K562 (cell line): ENCODE measurements at regions not wholly inside any gene's neighbourhood (a gene's known extent, or its start where the extent isn't known, plus 50 kb on each side); places are given as distances from the start of the nearest gene placed in this dataset.

ENCODE experiments used
- ATAC-seq: fragments of 200-7000 bp; cut with Tn5 transposase; 3 replicates; pipeline ENCODE4 v1.9.1; 2020; ENCODE audit warnings: moderate library complexity
- BruUV-seq: library from RNA; stranded (reverse); fragments of 400-500 nt; replicated peaks from 2 replicates; lab custom pipeline; 2021; lab: Mats Ljungman, UMichigan
- CTCF ChIA-PET: fragments of 300-600 bp; formaldehyde crosslinking; extraction: SDS; loops from one replicate; lab custom pipeline; 2021; ENCODE audit warnings: low intra/inter-chr PET ratio; lab: Yijun Ruan, JAX
- POLR2A ChIA-PET: fragments of 300-600, 350-650 bp; sonication (Branson Sonifier 250); formaldehyde crosslinking; extraction: SDS; loops from one replicate; lab custom pipeline; 2021; ENCODE audit warnings: antibody characterized with exemption, inconsistent platforms; lab: Yijun Ruan, JAX
- DNase-seq, 4 experiments: peaks; one replicate each; pipeline versions ENCODE4 v3.0.0 to v3.0.0-alpha.2; 2011 to 2018; ENCODE audit warnings: low spot score in 3 of 4, mixed read lengths in 3 of 4; ENCODE audit errors: extremely low read depth in 1 of 4
- FAIRE-seq: peaks from 2 replicates; lab custom pipeline; 2011; peaks lifted over from hg19 to GRCh38; lab: Jason Lieb, UNC
- H2AFZ ChIP-seq: 2 replicates; pipeline ENCODE4 v1.6.0; 2011; ENCODE audit warnings: low read depth, low read length, control low read depth, inconsistent platforms
- H3K27ac ChIP-seq: fragments of 200-600 bp; 3 replicates; pipeline ENCODE4 v1.8.0; 2011; ENCODE audit warnings: low read depth, mild to moderate bottlenecking, control low read depth, inconsistent platforms, low read length, moderate library complexity, mixed read lengths; ENCODE audit errors: extremely low read depth
- H3K27me3 ChIP-seq, 2 experiments: fragments of 300-600 bp in 1 of 2; 2 replicates in 1 of 2; 3 replicates in 1 of 2; pipeline versions ENCODE4 v1.6.0 to v1.8.0; 2011; ENCODE audit warnings: inconsistent platforms in 2 of 2, low read length in 2 of 2, mild to moderate bottlenecking in 1 of 2, mixed read lengths in 1 of 2, moderate library complexity in 1 of 2; ENCODE audit not compliant: control insufficient read depth in 2 of 2, insufficient read depth in 2 of 2
- H3K36me3 ChIP-seq: fragments of 300-600 bp; 3 replicates; pipeline ENCODE4 v1.8.0; 2011; ENCODE audit warnings: mild to moderate bottlenecking, low read length, inconsistent platforms; ENCODE audit not compliant: control insufficient read depth, insufficient read depth
- H3K4me1 ChIP-seq, 2 experiments: fragments of 200-600 bp in 1 of 2; replicated peaks in 1 of 2; 2 replicates in 1 of 2; 3 replicates in 1 of 2; pipeline versions ENCODE4 v1.5.1 to v1.8.0; 2011; ENCODE audit warnings: inconsistent platforms in 2 of 2, low read length in 2 of 2, mild to moderate bottlenecking in 1 of 2, mixed read lengths in 1 of 2, moderate library complexity in 1 of 2; ENCODE audit not compliant: control insufficient read depth in 2 of 2, insufficient read depth in 2 of 2
- H3K4me2 ChIP-seq: 2 replicates; pipeline ENCODE4 v1.6.1; 2011; ENCODE audit warnings: low read length, control low read depth, inconsistent platforms, mixed read lengths; ENCODE audit not compliant: insufficient read depth
- H3K4me3 ChIP-seq: fragments of 200-600 bp; sonication (generic), shearing (Covaris generic); 2 replicates; pipeline ENCODE4 v1.5.1; 2016; ENCODE audit warnings: control low read depth, inconsistent platforms
- H3K79me2 ChIP-seq: fragments of 200-600 bp; 3 replicates; pipeline ENCODE4 v1.8.0; 2011; ENCODE audit warnings: low read length, inconsistent platforms; ENCODE audit not compliant: control insufficient read depth, insufficient read depth
- H3K9ac ChIP-seq, 2 experiments: 2 replicates each; pipeline versions ENCODE4 v1.6.0 to v1.6.1; 2011; ENCODE audit warnings: low read depth in 2 of 2, low read length in 2 of 2, control low read depth in 1 of 2, inconsistent platforms in 1 of 2, mild to moderate bottlenecking in 1 of 2, mixed read lengths in 1 of 2; ENCODE audit not compliant: insufficient read depth in 1 of 2
- H3K9me1 ChIP-seq: one replicate; pipeline ENCODE4 v1.6.0; 2011; ENCODE audit warnings: inconsistent platforms, mild to moderate bottlenecking, low read length, moderate library complexity; ENCODE audit not compliant: control insufficient read depth, insufficient read depth
- H3K9me3 ChIP-seq: replicated peaks from 2 replicates; pipeline ENCODE4 v1.5.1; 2011; ENCODE audit warnings: low read depth, low read length, inconsistent platforms; ENCODE audit not compliant: control insufficient read depth, insufficient read depth
- H4K20me1 ChIP-seq: replicated peaks from 2 replicates; pipeline ENCODE4 v1.6.1; 2011; ENCODE audit warnings: low read length, inconsistent platforms, mixed read lengths; ENCODE audit not compliant: control insufficient read depth, insufficient read depth
- ATF1 ChIP-seq, 2 experiments: fragments of 450-650 bp in 1 of 2; IDR thresholded peaks; 2 replicates each; pipeline ENCODE4 v1.6.1; 2016; ENCODE audit warnings: missing compliant biosample characterization in 1 of 2, missing genetic modification characterization in 1 of 2
- HMG20B ChIP-seq: fragments of 250-450 bp; sonication (Bioruptor Pico); IDR thresholded peaks from 2 replicates; pipeline ENCODE4 v1.5.0; 2021; ENCODE audit warnings: mild to moderate bottlenecking
- NCOA6 ChIP-seq: fragments of 450-650 bp; IDR thresholded peaks from 2 replicates; pipeline ENCODE4 v1.6.1; 2017; ENCODE audit warnings: mild to moderate bottlenecking
- POLR2AphosphoS5 ChIP-seq: IDR thresholded peaks from 2 replicates; pipeline ENCODE4 v1.6.1; 2011; ENCODE audit warnings: mild to moderate bottlenecking, low read depth, low read length, moderate library complexity; ENCODE audit not compliant: control insufficient read depth, insufficient read depth
- PYGO2 ChIP-seq: fragments of 450-650 bp; IDR thresholded peaks from 2 replicates; pipeline ENCODE4 v1.6.1; 2016; ENCODE audit warnings: mild to moderate bottlenecking, missing genetic modification characterization, moderate library complexity, missing compliant biosample characterization
- RAD51 ChIP-seq: fragments of 450-650 bp; IDR thresholded peaks from 2 replicates; pipeline ENCODE4 v1.7.1; 2016; ENCODE audit warnings: low read depth, mild to moderate bottlenecking, borderline replicate concordance
- SOX6 ChIP-seq: fragments of 450-650 bp; IDR thresholded peaks from 2 replicates; pipeline ENCODE4 v1.6.1; 2014; ENCODE audit warnings: mild to moderate bottlenecking
- STAG1 ChIP-seq: sonication (generic); formaldehyde crosslinking; IDR thresholded peaks from 2 replicates; pipeline ENCODE4 v1.5.0; 2020; ENCODE audit warnings: missing genetic modification reagents, borderline replicate concordance
- ZNF316 ChIP-seq: fragments of 450-650 bp; IDR thresholded peaks from 2 replicates; pipeline ENCODE4 v1.6.1; 2016
- WGBS: fragments of 100-300 bp; shearing (Covaris generic); methylation state at CpG from one replicate; pipeline ENCODE4 v1.1.6; 2016; ENCODE audit warnings: low coverage, mixed read lengths; ENCODE audit not compliant: insufficient coverage; ENCODE audit errors: missing lambda C conversion rate; 5-methylcytosine and 5-hydroxymethylcytosine counted together
- in situ Hi-C: fragments of 300-500 bp; cut with MboI; formaldehyde crosslinking; loops from 4 replicates; pipeline ENCODE4 v1.15.0; 2018; ENCODE audit warnings: inconsistent platforms, mixed read lengths
- intact Hi-C: fragments of 100-400 bp; cut with micrococcal nuclease; formaldehyde crosslinking; loops from 2 replicates; pipeline ENCODE4 v1.14.2; 2022
- TF ChIP-seq, protein P1 (sequence below): fragments of 250-450 bp; sonication (Bioruptor Pico); IDR thresholded peaks from 2 replicates; pipeline ENCODE4 v1.4.0; 2020; ENCODE audit warnings: borderline replicate concordance
- TF ChIP-seq, protein P2 (sequence below): fragments of 450-650 bp; formaldehyde crosslinking; IDR thresholded peaks from 2 replicates; pipeline ENCODE4 v1.4.0; 2022; ENCODE audit warnings: mild to moderate bottlenecking, moderate library complexity
- TF ChIP-seq, protein P3 (sequence below): sonication (generic); formaldehyde crosslinking; IDR thresholded peaks from 2 replicates; pipeline ENCODE4 v1.8.0; 2022; ENCODE audit warnings: missing genetic modification reagents, mild to moderate bottlenecking, borderline replicate concordance
- TF ChIP-seq, protein P4 (sequence below): fragments of 450-650 bp; IDR thresholded peaks from 2 replicates; pipeline ENCODE4 v1.6.1; 2018; ENCODE audit warnings: mild to moderate bottlenecking, low read depth; ENCODE audit not compliant: partially characterized antibody

DNA sequence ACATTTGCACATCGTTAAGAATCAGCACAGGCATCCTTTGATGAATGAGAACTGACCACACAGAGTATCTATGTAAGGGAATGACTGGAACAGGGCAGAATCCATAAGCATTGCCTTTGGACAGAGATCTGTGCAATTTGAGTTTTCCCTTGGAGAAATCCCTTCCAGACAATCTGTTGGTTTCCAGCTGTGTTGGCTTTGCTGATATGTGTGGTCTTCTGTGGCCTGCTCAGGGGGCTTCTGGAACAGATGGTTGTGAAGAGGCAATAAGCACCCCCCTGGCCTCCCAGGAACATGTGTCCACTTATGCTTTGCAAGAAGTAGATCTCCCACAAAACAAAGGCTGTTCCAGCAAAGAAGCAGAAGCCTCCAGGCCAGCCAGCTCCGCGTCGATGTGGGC, 111.4 kb upstream of the TMEM132C start (continued):
- TF ChIP-seq ATF1 (CRISPR knock-in tag; IDR thresholded peaks at IDR 0.05) (no peak), ATF1 (tag; IDR thresholded peaks at IDR 0.05) (no peak)

DNA sequence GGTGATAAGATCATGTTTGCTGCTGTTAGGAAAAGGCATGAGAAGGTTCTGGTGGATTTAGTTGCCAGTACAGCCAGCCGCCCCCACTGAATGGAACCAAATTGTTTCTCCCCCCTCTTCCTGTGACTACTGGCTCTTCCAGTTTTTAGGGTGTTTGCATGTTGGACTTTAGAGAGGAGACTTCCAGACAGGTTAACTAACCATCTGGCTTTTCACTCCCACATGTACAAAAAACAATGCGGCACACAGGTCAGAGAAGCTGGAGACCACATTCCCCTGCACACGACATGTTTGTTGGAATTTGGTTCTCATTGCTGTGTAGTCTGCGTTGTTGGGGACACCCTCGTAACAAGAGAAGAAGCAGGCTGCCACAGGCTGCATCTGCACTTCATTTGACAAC, 103.9 kb upstream of the TMEM132C start:
- FAIRE-seq, result no peak
- Histone ChIP-seq H3K36me3 (no peaks in the 10 kb centered on the region), H3K9ac (no peak overlapping the region), H3K27ac (no peak overlapping the region), H3K79me2 (no peaks in the 10 kb centered on the region), H4K20me1 (no peaks in the 10 kb centered on the region), H3K9me3 (no peaks in the 10 kb centered on the region), H3K4me1 (no peaks in the 10 kb centered on the region), H3K27me3 (no peaks in the 10 kb centered on the region), H2AFZ (no peak overlapping the region), H3K4me2 (no peak overlapping the region), H3K4me3 (no peak overlapping the region), H3K9me1 (no peaks in the 10 kb centered on the region)
- ChIA-PET CTCF (no interaction called here), POLR2A (no interaction called here)
- no TSS peak for BruUV-seq
- intact Hi-C loops, result no loop called here
- in situ Hi-C loops, result no loop called here
- 4% methylated on average over 3 of the region's 5 CpGs for WGBS
- DNase-seq, result no peak
- no peak for ATAC-seq
- TF ChIP-seq HMG20B (CRISPR knock-in tag), result no peak
- TF ChIP-seq SOX6, result no peak
- no peak for TF ChIP-seq ZNF316
- TF ChIP-seq POLR2AphosphoS5, result no peak
- TF ChIP-seq, protein P1, sequence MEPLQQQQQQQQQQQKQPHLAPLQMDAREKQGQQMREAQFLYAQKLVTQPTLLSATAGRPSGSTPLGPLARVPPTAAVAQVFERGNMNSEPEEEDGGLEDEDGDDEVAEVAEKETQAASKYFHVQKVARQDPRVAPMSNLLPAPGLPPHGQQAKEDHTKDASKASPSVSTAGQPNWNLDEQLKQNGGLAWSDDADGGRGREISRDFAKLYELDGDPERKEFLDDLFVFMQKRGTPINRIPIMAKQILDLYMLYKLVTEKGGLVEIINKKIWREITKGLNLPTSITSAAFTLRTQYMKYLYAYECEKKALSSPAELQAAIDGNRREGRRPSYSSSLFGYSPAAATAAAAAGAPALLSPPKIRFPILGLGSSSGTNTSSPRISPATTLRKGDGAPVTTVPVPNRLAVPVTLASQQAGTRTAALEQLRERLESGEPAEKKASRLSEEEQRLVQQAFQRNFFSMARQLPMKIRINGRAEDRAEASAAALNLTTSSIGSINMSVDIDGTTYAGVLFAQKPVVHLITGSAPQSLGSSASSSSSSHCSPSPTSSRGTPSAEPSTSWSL (CRISPR knock-in tag), result no peak
- TF ChIP-seq RAD51, result no peak
- TF ChIP-seq, protein P2, sequence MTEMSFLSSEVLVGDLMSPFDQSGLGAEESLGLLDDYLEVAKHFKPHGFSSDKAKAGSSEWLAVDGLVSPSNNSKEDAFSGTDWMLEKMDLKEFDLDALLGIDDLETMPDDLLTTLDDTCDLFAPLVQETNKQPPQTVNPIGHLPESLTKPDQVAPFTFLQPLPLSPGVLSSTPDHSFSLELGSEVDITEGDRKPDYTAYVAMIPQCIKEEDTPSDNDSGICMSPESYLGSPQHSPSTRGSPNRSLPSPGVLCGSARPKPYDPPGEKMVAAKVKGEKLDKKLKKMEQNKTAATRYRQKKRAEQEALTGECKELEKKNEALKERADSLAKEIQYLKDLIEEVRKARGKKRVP (CRISPR knock-in tag), result no peak
- TF ChIP-seq, protein P3, sequence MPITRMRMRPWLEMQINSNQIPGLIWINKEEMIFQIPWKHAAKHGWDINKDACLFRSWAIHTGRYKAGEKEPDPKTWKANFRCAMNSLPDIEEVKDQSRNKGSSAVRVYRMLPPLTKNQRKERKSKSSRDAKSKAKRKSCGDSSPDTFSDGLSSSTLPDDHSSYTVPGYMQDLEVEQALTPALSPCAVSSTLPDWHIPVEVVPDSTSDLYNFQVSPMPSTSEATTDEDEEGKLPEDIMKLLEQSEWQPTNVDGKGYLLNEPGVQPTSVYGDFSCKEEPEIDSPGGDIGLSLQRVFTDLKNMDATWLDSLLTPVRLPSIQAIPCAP (CRISPR knock-in tag), result no peak
- no peak for TF ChIP-seq STAG1
- no peak for TF ChIP-seq PYGO2
- no peak for TF ChIP-seq NCOA6
- TF ChIP-seq, protein P4, sequence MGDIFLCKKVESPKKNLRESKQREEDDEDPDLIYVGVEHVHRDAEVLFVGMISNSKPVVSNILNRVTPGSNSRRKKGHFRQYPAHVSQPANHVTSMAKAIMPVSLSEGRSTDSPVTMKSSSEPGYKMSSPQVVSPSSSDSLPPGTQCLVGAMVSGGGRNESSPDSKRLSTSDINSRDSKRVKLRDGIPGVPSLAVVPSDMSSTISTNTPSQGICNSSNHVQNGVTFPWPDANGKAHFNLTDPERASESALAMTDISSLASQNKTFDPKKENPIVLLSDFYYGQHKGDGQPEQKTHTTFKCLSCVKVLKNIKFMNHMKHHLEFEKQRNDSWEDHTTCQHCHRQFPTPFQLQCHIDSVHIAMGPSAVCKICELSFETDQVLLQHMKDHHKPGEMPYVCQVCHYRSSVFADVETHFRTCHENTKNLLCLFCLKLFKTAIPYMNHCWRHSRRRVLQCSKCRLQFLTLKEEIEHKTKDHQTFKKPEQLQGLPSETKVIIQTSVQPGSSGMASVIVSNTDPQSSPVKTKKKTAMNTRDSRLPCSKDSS, result no peak
